Naive B cell (primary cell): ENCODE measurements at regions not wholly inside any gene's neighbourhood (a gene's known extent, or its start where the extent isn't known, plus 50 kb on each side); places are given as distances from the start of the nearest gene placed in this dataset.
"Not testable (repeated sequence)": the region's sequence is repeated elsewhere in the genome, so short reads cannot be mapped to it uniquely, and the experiment has no call there.

ENCODE experiments used
- ATAC-seq, 2 donors: fragments of 150-1000 bp; cut with Tn5 transposase; 2 replicates each; pipeline ENCODE4 v1.10.0; 2021; ENCODE audit warnings: low read depth in 2 of 2, mild to moderate bottlenecking in 2 of 2, moderate library complexity in 2 of 2
- DNase-seq: peaks from one replicate; pipeline ENCODE4 v3.0.0; 2022
- H3K27ac Mint-ChIP-seq, 6 donors: one replicate each; pipeline ENCODE4 v1.8.0; 2020 to 2022; ENCODE audit warnings: mild to moderate bottlenecking in 6 of 6, mixed read lengths in 6 of 6, moderate library complexity in 5 of 6, inconsistent platforms in 2 of 6
- H3K27me3 Mint-ChIP-seq, 3 donors: one replicate each; pipeline ENCODE4 v1.8.0; 2021 to 2022; ENCODE audit warnings: mixed read lengths in 3 of 3, mild to moderate bottlenecking in 1 of 3
- H3K36me3 Mint-ChIP-seq, 2 donors: one replicate each; pipeline ENCODE4 v1.8.0; 2020 to 2022; ENCODE audit warnings: mixed read lengths in 2 of 2, inconsistent platforms in 1 of 2, mild to moderate bottlenecking in 1 of 2
- H3K4me1 Mint-ChIP-seq, 3 donors: one replicate each; pipeline ENCODE4 v1.8.0; 2020 to 2022; ENCODE audit warnings: mixed read lengths in 3 of 3, inconsistent platforms in 1 of 3, mild to moderate bottlenecking in 1 of 3, moderate library complexity in 1 of 3
- H3K4me3 Mint-ChIP-seq, 8 donors: one replicate each; pipeline ENCODE4 v1.8.0; 2020 to 2022; ENCODE audit warnings: mild to moderate bottlenecking in 8 of 8, mixed read lengths in 8 of 8, moderate library complexity in 8 of 8, inconsistent platforms in 2 of 8
- H3K9me3 Mint-ChIP-seq, 7 donors: one replicate each; pipeline ENCODE4 v1.8.0; 2020 to 2022; ENCODE audit warnings: mixed read lengths in 7 of 7, mild to moderate bottlenecking in 5 of 7, inconsistent platforms in 2 of 7, moderate library complexity in 1 of 7

DNA sequence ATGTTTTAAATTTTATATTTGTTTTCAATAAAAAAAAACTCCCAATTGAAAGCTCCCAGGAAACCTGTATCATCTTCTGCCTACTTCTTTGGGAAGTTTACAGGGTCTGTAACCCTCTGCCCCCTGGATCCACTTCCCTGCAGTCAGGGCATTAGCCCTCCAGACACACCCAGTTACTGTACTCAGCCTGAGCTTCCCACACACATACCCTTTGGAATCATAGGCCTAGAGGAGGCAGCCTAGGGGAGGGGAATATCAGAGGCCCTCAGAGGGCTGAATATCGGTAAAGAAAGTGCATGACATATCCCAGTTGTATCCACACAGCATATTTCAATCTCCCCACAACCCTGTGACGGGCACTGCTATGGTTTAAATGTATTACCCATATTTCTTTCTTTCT lies 56.2 kb upstream of the TFPI start:
- not testable (repeated sequence) for ATAC-seq, H3K4me3 Mint-ChIP-seq, H3K27me3 Mint-ChIP-seq, H3K9me3 Mint-ChIP-seq, H3K36me3 Mint-ChIP-seq, DNase-seq, H3K27ac Mint-ChIP-seq, H3K4me1 Mint-ChIP-seq

DNA sequence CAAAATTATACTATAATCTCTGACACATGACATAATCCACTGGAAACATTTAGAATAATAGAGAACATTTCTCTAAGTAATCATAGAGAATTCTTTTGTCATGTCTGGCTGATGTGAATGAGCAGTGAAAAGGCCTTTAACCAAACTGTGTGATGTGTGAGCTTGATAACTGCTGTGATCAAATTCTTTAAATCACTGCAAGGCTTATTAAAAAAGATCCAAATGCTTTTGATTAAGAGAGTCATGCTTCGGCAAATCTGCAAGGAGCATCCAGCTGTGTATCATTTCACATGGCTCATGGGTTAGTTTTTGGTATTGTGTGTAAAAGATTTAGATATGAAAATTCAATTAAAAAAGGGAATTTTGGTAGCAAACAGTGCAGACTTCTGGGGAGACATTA lies 58.6 kb upstream of the TFPI start:
- ATAC-seq (no peak), DNase-seq (no peak)
- no peaks in the 10 kb centered on the region for H3K27me3 Mint-ChIP-seq
- H3K36me3 Mint-ChIP-seq = no peaks in the 10 kb centered on the region
- no peak overlapping the region for H3K4me3 Mint-ChIP-seq
- no peaks in the 10 kb centered on the region for H3K4me1 Mint-ChIP-seq
- H3K9me3 Mint-ChIP-seq = no peaks in the 10 kb centered on the region
- no peak overlapping the region for H3K27ac Mint-ChIP-seq

DNA sequence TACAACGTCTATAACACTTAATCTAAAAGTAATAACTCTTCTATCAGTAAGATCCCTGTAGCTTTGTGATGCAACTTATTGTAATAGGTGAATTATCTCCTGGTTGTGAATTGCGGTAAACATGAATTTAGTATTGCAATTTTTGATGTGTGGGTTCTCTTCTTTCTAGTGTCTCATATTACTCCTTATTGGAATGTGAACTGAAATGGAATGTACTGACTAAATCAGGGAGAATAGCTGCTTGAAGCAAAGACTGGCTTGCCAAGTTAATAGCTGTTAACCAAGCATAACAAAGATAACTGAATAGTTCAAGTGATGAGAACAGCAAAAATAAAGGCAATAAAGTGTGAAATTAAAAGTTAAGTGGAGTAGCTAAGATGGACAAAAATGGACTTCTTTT lies 60.5 kb upstream of the TFPI start:
- H3K4me3 Mint-ChIP-seq = no peak overlapping the region
- H3K9me3 Mint-ChIP-seq = peaks cover 0 to 4% (median 0%) of the 10 kb centered on the region in 7 donors
- no peaks in the 10 kb centered on the region for H3K36me3 Mint-ChIP-seq
- H3K27me3 Mint-ChIP-seq = no peaks in the 10 kb centered on the region
- ATAC-seq (no peak), DNase-seq (no peak)
- no peak overlapping the region for H3K27ac Mint-ChIP-seq
- no peaks in the 10 kb centered on the region for H3K4me1 Mint-ChIP-seq

- H3K36me3 Mint-ChIP-seq = no peaks in the 10 kb centered on the region
- H3K4me3 Mint-ChIP-seq = no peak overlapping the region
- no peaks in the 10 kb centered on the region for H3K4me1 Mint-ChIP-seq
- no peak for DNase-seq
- H3K9me3 Mint-ChIP-seq = peaks cover 0 to 4% (median 0%) of the 10 kb centered on the region in 7 donors
- H3K27ac Mint-ChIP-seq = no peak overlapping the region
- no peak for ATAC-seq
- H3K27me3 Mint-ChIP-seq = no peaks in the 10 kb centered on the region
These were observed 61.1 kb upstream of the TFPI start for GRCh38 chr2:187615364-187615763.

GRCh38 chr2:187615902-187616301 lies 61.7 kb upstream of the TFPI start:
- H3K36me3 Mint-ChIP-seq = no peaks in the 10 kb centered on the region
- DNase-seq (no peak), ATAC-seq (no peak)
- no peak overlapping the region for H3K27ac Mint-ChIP-seq
- no peaks in the 10 kb centered on the region for H3K27me3 Mint-ChIP-seq
- H3K4me1 Mint-ChIP-seq = no peaks in the 10 kb centered on the region
- H3K9me3 Mint-ChIP-seq = peaks cover 0 to 4% (median 0%) of the 10 kb centered on the region in 7 donors
- no peak overlapping the region for H3K4me3 Mint-ChIP-seq

GRCh38 chr2:187617120-187617519 lies 62.9 kb upstream of the TFPI start:
- Mint-ChIP-seq H3K27ac (no peak overlapping the region), H3K36me3 (no peaks in the 10 kb centered on the region), H3K4me1 (no peaks in the 10 kb centered on the region), H3K9me3 (peaks cover 0 to 4% (median 0%) of the 10 kb centered on the region in 7 donors), H3K4me3 (no peak overlapping the region), H3K27me3 (no peaks in the 10 kb centered on the region)
- ATAC-seq (no peak), DNase-seq (no peak)

- no peaks in the 10 kb centered on the region for H3K27me3 Mint-ChIP-seq
- ATAC-seq (no peak), DNase-seq (no peak)
- no peaks in the 10 kb centered on the region for H3K4me1 Mint-ChIP-seq
- peaks cover 0 to 4% (median 0%) of the 10 kb centered on the region in 7 donors for H3K9me3 Mint-ChIP-seq
- H3K27ac Mint-ChIP-seq = no peak overlapping the region
- no peaks in the 10 kb centered on the region for H3K36me3 Mint-ChIP-seq
- H3K4me3 Mint-ChIP-seq = no peak overlapping the region
These were observed 63.7 kb upstream of the TFPI start for GRCh38 chr2:187617905-187618304.

DNA sequence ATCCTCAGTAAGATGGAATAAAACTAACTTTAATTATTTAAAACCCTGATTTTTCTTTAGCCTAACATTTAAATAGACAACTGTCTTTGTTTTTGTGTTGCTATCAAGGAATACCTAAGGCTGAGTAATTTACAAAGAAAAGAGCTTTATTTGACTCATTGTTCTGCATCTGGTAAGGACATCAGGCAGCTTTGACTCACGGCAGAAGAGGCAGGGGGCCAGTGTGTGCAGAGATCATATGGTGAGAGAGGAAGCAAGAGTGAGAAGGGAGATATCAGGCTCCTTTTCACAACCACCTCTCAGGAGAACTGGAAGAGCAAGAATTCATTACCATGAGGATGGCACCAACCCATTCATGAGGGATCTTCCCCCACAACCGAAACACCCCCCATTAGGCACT lies 64.6 kb upstream of the TFPI start:
- no peaks in the 10 kb centered on the region for H3K36me3 Mint-ChIP-seq
- H3K27me3 Mint-ChIP-seq = no peaks in the 10 kb centered on the region
- no peak overlapping the region for H3K4me3 Mint-ChIP-seq
- DNase-seq (no peak), ATAC-seq (no peak)
- H3K27ac Mint-ChIP-seq = no peak overlapping the region
- no peaks in the 10 kb centered on the region for H3K4me1 Mint-ChIP-seq
- peaks cover 0 to 4% (median 0%) of the 10 kb centered on the region in 7 donors for H3K9me3 Mint-ChIP-seq

GRCh38 chr2:187627153-187627552 lies 72.9 kb upstream of the TFPI start:
- ATAC-seq (no peak), DNase-seq (no peak)

GRCh38 chr2:187636731-187637391 lies 82.6 kb upstream of the TFPI start:
- not testable (repeated sequence) for ATAC-seq, H3K9me3 Mint-ChIP-seq, H3K4me3 Mint-ChIP-seq, H3K27ac Mint-ChIP-seq, H3K4me1 Mint-ChIP-seq, H3K27me3 Mint-ChIP-seq, DNase-seq, H3K36me3 Mint-ChIP-seq

More at GRCh38 chr2:187627153-187627552, 72.9 kb upstream of the TFPI start:
- Mint-ChIP-seq H3K9me3 (peaks cover 0 to 21% (median 7%) of the 10 kb centered on the region in 7 donors), H3K4me1 (no peaks in the 10 kb centered on the region), H3K36me3 (no peaks in the 10 kb centered on the region), H3K27ac (no peak overlapping the region), H3K27me3 (no peaks in the 10 kb centered on the region), H3K4me3 (no peak overlapping the region)

DNA sequence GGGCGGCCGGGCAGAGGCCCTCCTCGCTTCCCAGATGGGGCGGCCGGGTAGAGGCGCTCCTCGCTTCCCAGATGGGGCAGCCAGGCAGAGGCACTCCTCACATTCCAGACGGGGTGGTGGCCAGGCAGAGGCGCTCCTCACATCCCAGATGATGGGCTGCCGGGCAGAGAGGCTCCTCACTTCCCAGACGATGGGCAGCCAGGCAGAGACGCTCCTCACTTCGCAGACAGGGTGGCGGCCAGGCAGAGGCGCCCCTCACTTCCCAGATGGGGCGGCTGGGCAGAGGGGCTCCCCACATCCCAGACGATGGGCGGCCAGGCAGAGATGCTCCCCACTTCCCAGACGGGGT lies 83.1 kb upstream of the TFPI start:
- ATAC-seq, H3K9me3 Mint-ChIP-seq, DNase-seq, H3K4me1 Mint-ChIP-seq, H3K27ac Mint-ChIP-seq, H3K36me3 Mint-ChIP-seq, H3K27me3 Mint-ChIP-seq, H3K4me3 Mint-ChIP-seq: not testable (repeated sequence)

DNA sequence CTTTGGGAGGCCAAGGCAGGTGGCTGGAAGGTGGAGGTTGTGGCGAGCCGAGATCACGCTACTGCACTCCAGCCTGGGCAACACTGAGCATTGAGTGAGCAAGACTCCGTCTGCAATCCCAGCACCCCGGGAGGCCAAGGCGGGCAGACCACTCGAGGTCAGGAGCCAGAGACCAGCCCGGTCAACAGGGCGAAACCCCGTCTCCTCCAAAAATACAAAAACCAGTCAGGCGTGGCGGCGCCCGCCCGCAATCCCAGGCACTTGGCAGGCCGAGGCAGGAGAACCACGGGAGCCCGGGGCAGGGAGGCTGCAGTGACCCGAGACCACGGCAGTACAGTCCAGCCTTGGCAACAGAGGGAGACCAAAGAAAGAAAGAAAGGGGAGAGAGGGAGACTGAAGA lies 83.5 kb upstream of the TFPI start:
- not testable (repeated sequence) for H3K27me3 Mint-ChIP-seq, H3K9me3 Mint-ChIP-seq, H3K36me3 Mint-ChIP-seq, ATAC-seq, H3K4me3 Mint-ChIP-seq, DNase-seq, H3K27ac Mint-ChIP-seq, H3K4me1 Mint-ChIP-seq

GRCh38 chr2:187638840-187639239 lies 84.6 kb upstream of the TFPI start:
- Mint-ChIP-seq H3K27ac (no peak overlapping the region), H3K4me3 (no peak overlapping the region), H3K9me3 (peaks cover 0 to 8% (median 5%) of the 10 kb centered on the region in 7 donors), H3K4me1 (no peaks in the 10 kb centered on the region), H3K36me3 (no peaks in the 10 kb centered on the region), H3K27me3 (no peaks in the 10 kb centered on the region)
- DNase-seq (no peak), ATAC-seq (no peak)

DNA sequence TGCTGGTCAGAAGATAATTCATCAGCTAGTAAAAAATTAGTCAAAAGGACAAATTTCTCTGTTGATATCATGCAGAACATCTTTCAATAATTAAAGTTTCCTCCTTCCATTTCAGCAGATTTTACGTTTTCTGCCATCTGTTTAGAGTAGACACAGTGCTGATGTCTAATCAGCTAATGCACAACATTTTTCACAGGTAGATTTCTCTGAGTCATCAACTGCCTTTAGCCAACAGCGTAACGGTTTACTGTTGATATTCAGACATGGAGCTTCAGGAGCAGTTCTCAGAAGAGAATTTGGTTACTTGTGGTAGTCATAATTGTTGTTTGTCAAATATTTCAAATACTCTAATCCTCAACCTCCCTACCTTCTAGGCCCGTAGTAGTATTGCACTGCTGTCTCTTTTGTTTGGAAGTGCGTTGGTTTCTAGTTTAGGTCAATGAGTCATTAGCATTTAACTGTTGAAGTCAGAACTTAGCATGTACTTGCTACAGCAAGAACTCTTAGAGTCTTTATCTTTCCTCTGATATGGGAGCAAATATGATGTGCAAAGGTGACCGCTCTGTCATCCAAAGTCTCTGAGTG lies 86.8 kb upstream of the TFPI start:
- no peaks in the 10 kb centered on the region for H3K4me1 Mint-ChIP-seq
- H3K27me3 Mint-ChIP-seq = no peaks in the 10 kb centered on the region
- ATAC-seq = no peak
- DNase-seq = no peak
- peaks cover 0 to 5% (median 0%) of the 10 kb centered on the region in 7 donors for H3K9me3 Mint-ChIP-seq
- no peak overlapping the region for H3K27ac Mint-ChIP-seq
- no peak overlapping the region for H3K4me3 Mint-ChIP-seq
- no peaks in the 10 kb centered on the region for H3K36me3 Mint-ChIP-seq

- no peaks in the 10 kb centered on the region for H3K27me3 Mint-ChIP-seq
- ATAC-seq = no peak
These were observed 88.3 kb upstream of the TFPI start for GRCh38 chr2:187642498-187642897.

More at GRCh38 chr2:187642498-187642897, 88.3 kb upstream of the TFPI start:
- DNase-seq = no peak
- H3K27ac Mint-ChIP-seq = no peak overlapping the region
- H3K36me3 Mint-ChIP-seq = no peaks in the 10 kb centered on the region
- no peak overlapping the region for H3K4me3 Mint-ChIP-seq
- H3K9me3 Mint-ChIP-seq = peaks cover 0 to 2% (median 0%) of the 10 kb centered on the region in 7 donors
- no peaks in the 10 kb centered on the region for H3K4me1 Mint-ChIP-seq
